ENCODE measurements at regions not wholly inside any gene's neighbourhood (a gene's known extent, or its start where the extent isn't known, plus 50 kb on each side); places are given as distances from the start of the nearest gene placed in this dataset.
A peak's percentile ranks its signal among the peaks of the same experiment; 100 is the strongest.
"Not testable (repeated sequence)": the region's sequence is repeated elsewhere in the genome, so short reads cannot be mapped to it uniquely, and the experiment has no call there.

GRCh38 chr5:125249400-125249799, 503.0 kb upstream of the ZNF608 start:
- peak in 1 of 2 donors; percentile 59 for ATAC-seq
- intact Hi-C loops (cut with DNase I): no loop called here
- Histone ChIP-seq H3K4me3 (no peak overlapping the region), H3K27me3 (ENCODE audit: low read depth) (no peaks in the 10 kb centered on the region), H3K4me1 (no peaks in the 10 kb centered on the region), H3K9me3 (peaks cover 1% of the 10 kb centered on the region), H3K36me3 (no peaks in the 10 kb centered on the region), H3K27ac (no peak overlapping the region)
- no peak for TF ChIP-seq CTCF (IDR thresholded peaks at IDR 0.05)
- DNase-seq: no peak

DNA sequence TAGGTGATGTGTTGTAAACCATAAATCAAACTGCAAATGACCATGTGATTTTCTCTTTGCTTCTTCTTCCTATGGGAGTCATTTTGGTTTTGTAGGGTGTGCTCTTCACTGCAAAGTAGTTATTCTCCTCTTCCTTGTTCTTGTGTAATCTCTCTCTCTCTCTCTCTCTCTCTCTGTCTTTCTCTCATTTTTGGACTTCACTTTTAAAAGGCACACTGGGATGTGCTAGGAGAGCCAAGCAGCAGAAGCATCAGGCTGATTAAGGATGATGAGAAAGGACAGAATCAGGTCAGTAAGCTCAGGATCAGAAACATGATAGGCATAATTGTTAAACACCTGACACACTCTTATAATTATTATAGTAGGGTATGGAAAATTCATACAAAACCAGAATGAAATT, 505.3 kb upstream of the ZNF608 start:
- no peaks in the 10 kb centered on the region for H3K4me1 ChIP-seq
- H3K4me3 ChIP-seq: no peak overlapping the region
- H3K27me3 ChIP-seq (ENCODE audit: low read depth): no peaks in the 10 kb centered on the region
- no peaks in the 10 kb centered on the region for H3K36me3 ChIP-seq
- no peak overlapping the region for H3K27ac ChIP-seq
- no peak for TF ChIP-seq CTCF (IDR thresholded peaks at IDR 0.05)
- ATAC-seq (no peak), DNase-seq (no peak)
- intact Hi-C loops (cut with DNase I): no loop called here
- H3K9me3 ChIP-seq: peaks cover 6% of the 10 kb centered on the region

- DNase-seq; H3K4me1 ChIP-seq; intact Hi-C loops (cut with DNase I); H3K27ac ChIP-seq; H3K27me3 ChIP-seq (ENCODE audit: low read depth); ATAC-seq; H3K9me3 ChIP-seq; H3K36me3 ChIP-seq; H3K4me3 ChIP-seq: not testable (repeated sequence)
Observed at GRCh38 chr5:125253634-125254033, 507.2 kb upstream of the ZNF608 start.

DNA sequence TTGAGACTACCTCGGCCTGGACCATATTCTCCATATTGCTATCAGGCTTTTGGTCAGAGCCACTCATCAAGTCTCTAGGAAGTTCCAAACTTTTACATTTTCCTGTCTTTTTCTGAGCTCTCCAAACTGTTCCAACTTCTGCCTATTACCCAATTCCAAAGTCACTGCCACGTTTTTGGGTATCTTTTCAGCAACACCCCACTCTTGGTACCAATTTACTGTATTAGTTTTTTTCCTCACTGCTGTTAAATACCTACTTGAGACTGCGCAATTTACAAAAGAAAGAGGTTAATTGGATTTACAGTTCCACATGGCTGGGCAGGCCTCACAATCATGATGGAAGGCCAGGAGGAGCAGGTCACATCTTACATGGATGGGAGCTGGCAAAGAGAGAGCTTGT, 507.8 kb upstream of the ZNF608 start:
- H3K27ac ChIP-seq: no peak overlapping the region
- no peaks in the 10 kb centered on the region for H3K27me3 ChIP-seq (ENCODE audit: low read depth)
- intact Hi-C loops (cut with DNase I): no loop called here
- H3K4me3 ChIP-seq: no peak overlapping the region
- no peak for DNase-seq
- peaks cover 6% of the 10 kb centered on the region for H3K9me3 ChIP-seq
- no peaks in the 10 kb centered on the region for H3K36me3 ChIP-seq
- no peak for TF ChIP-seq CTCF (IDR thresholded peaks at IDR 0.05)
- no peak for ATAC-seq
- H3K4me1 ChIP-seq: no peaks in the 10 kb centered on the region

- H3K36me3 ChIP-seq: no peaks in the 10 kb centered on the region
- no peak for TF ChIP-seq CTCF (IDR thresholded peaks at IDR 0.05)
- H3K9me3 ChIP-seq: peaks cover 6% of the 10 kb centered on the region
- no peak overlapping the region for H3K27ac ChIP-seq
- no peak overlapping the region for H3K4me3 ChIP-seq
- no peaks in the 10 kb centered on the region for H3K27me3 ChIP-seq (ENCODE audit: low read depth)
- H3K4me1 ChIP-seq: no peaks in the 10 kb centered on the region
- DNase-seq (no peak), ATAC-seq (no peak)
- intact Hi-C loops (cut with DNase I): no loop called here
Observed at GRCh38 chr5:125256296-125256695, 509.9 kb upstream of the ZNF608 start.

- Histone ChIP-seq H3K4me1 (no peaks in the 10 kb centered on the region), H3K4me3 (no peak overlapping the region), H3K36me3 (no peaks in the 10 kb centered on the region), H3K27me3 (ENCODE audit: low read depth) (no peaks in the 10 kb centered on the region), H3K9me3 (peaks cover 6% of the 10 kb centered on the region), H3K27ac (no peak overlapping the region)
- ATAC-seq: no peak
- intact Hi-C loops (cut with DNase I): no loop called here
- no peak for DNase-seq
- no peak for TF ChIP-seq CTCF (IDR thresholded peaks at IDR 0.05)
Observed at GRCh38 chr5:125257057-125257972, 510.9 kb upstream of the ZNF608 start.
